ENCODE measurements at regions not wholly inside any gene's neighbourhood (a gene's known extent, or its start where the extent isn't known, plus 50 kb on each side); places are given as distances from the start of the nearest gene placed in this dataset.

GRCh38 chr2:60659026-60659425 lies 97.0 kb upstream of the PAPOLG start:
- no peak for DNase-seq

- DNase-seq, result no peak
These were observed 94.9 kb upstream of the PAPOLG start for GRCh38 chr2:60661073-60661738.

GRCh38 chr2:60662781-60663180 lies 93.3 kb upstream of the PAPOLG start:
- DNase-seq, result no peak

GRCh38 chr2:60671966-60672365 lies 84.1 kb upstream of the PAPOLG start:
- DNase-seq, result no peak

- DNase-seq, result peak; percentile 33 to 64
These were observed 81.4 kb upstream of the PAPOLG start for GRCh38 chr2:60674524-60675165.

- no peak for DNase-seq
These were observed 80.8 kb upstream of the PAPOLG start for GRCh38 chr2:60675301-60675700.

- DNase-seq, result no peak
These were observed 79.2 kb upstream of the PAPOLG start for GRCh38 chr2:60676706-60677330.

- DNase-seq, result no peak
These were observed 78.7 kb upstream of the PAPOLG start for GRCh38 chr2:60677356-60677755.

GRCh38 chr2:60678551-60678950 lies 77.5 kb upstream of the PAPOLG start:
- no peak for DNase-seq

GRCh38 chr2:60679036-60679780 lies 76.9 kb upstream of the PAPOLG start:
- DNase-seq, result no peak

- no peak for DNase-seq
These were observed 62.5 kb upstream of the PAPOLG start for GRCh38 chr2:60693551-60693950.

GRCh38 chr2:60695793-60696192 lies 60.3 kb upstream of the PAPOLG start:
- no peak for DNase-seq

GRCh38 chr2:60699617-60700016 lies 56.5 kb upstream of the PAPOLG start:
- DNase-seq, result no peak

GRCh38 chr2:60706021-60706420 lies 50.0 kb upstream of the PAPOLG start:
- DNase-seq, result no peak
